ENCODE measurements at regions not wholly inside any gene's neighbourhood (a gene's known extent, or its start where the extent isn't known, plus 50 kb on each side); places are given as distances from the start of the nearest gene placed in this dataset.

- in situ Hi-C loops (cut with MboI; ENCODE audit: low sequenced_read_pairs), result no loop called here
- TF ChIP-seq RAD21 (IDR thresholded peaks at IDR 0.05; ENCODE audit: low read length) (no peak), FOS (IDR thresholded peaks at IDR 0.05; ENCODE audit: low read depth, low read length) (no peak), RFX5 (IDR thresholded peaks at IDR 0.05; ENCODE audit: low read depth, low read length) (no peak), CTCF (conservative IDR thresholded peaks at IDR 0.05; ENCODE audit: low read depth, low read length) (no peak)
- no CpG with 5 or more reads among the region's 3 CpGs for WGBS, 2 experiments (ENCODE audit: extremely low coverage in 2 of 2, insufficient read length in 1 of 2)
Observed at GRCh38 chr20:11248011-11248409, 574.2 kb upstream of the JAG1 start.

More at GRCh38 chr20:11248011-11248409, 574.2 kb upstream of the JAG1 start:
- Histone ChIP-seq H3K79me1 (ENCODE audit: low read depth in 1 of 2, low read length in 2 of 2) (no peaks in the 10 kb centered on the region), H4K8ac (ENCODE audit: low read depth in 2 of 2, low read length in 2 of 2) (no peak overlapping the region), H4K5ac (ENCODE audit: low read depth, low read length) (no peak overlapping the region), H3K4ac (ENCODE audit: low read depth, low read length) (no peak overlapping the region), H2BK120ac (ENCODE audit: low read depth, low read length) (no peak overlapping the region), H2BK20ac (ENCODE audit: low read depth, low read length) (no peak overlapping the region), H3K4me2 (ENCODE audit: low read depth, low read length) (no peak overlapping the region), H2BK5ac (ENCODE audit: low read depth, low read length, poor library complexity, severe bottlenecking) (no peak overlapping the region), H4K20me1 (ENCODE audit: insufficient read depth, low read length) (no peaks in the 10 kb centered on the region), H3K9me3 (ENCODE audit: control insufficient read depth, insufficient read depth, low read length) (no peaks in the 10 kb centered on the region), H3K9ac (ENCODE audit: low read depth, low read length) (no peak overlapping the region), H3K9me1 (ENCODE audit: insufficient read depth, low read length) (no peaks in the 10 kb centered on the region), H3K27ac (ENCODE audit: insufficient read depth, low read length) (no peak overlapping the region), H3K4me1 (ENCODE audit: control insufficient read depth, insufficient read depth, low read length) (no peaks in the 10 kb centered on the region; the same call in 1 of the 2 replicates), H3K56ac (ENCODE audit: extremely low read depth, insufficient read depth, low read length) (no peak overlapping the region), H3K14ac (replicated peaks; ENCODE audit: low read depth, low read length) (no peak overlapping the region), H2BK15ac (ENCODE audit: low read depth, low read length) (no peak overlapping the region), H3K27me3 (ENCODE audit: control insufficient read depth, insufficient read depth, low read length) (peaks cover 4% of the 10 kb centered on the region), H3K36me3 (ENCODE audit: control insufficient read depth, insufficient read depth, low read length) (no peaks in the 10 kb centered on the region), H4K91ac (ENCODE audit: insufficient read depth, low read depth, low read length) (no peak overlapping the region), H3K23ac (ENCODE audit: low read depth, low read length) (no peak overlapping the region), H3K18ac (ENCODE audit: low read depth, low read length) (no peak overlapping the region), H3K4me3 (ENCODE audit: insufficient read depth, low read depth, low read length) (no peak overlapping the region), H2AK5ac (ENCODE audit: low read depth, low read length) (no peak overlapping the region), H2AK9ac (replicated peaks; ENCODE audit: low read depth, low read length, poor library complexity) (no peak overlapping the region), H2AFZ (replicated peaks; ENCODE audit: low read length, poor library complexity) (no peak overlapping the region)
- dilution Hi-C loops (cut with HindIII; ENCODE audit: low sequenced_read_pairs, unreplicated experiment), result no loop called here
- ATAC-seq (ENCODE audit: low read depth) (no peak), DNase-seq (no peak)
- BruUV-seq (replicated peaks), result no TSS peak
- intact Hi-C loops (cut with micrococcal nuclease), result no loop called here
- POLR2A ChIA-PET (ENCODE audit: unreplicated experiment), result interaction anchor here (0.6 kb wide), 1 partner anchor 322 kb away, joined by 3 read pairs; no protein-coding TSS in a partner anchor
- CTCF ChIA-PET, result no interaction called here
